HG03521 (cell line): ENCODE measurements at regions not wholly inside any gene's neighbourhood (a gene's known extent, or its start where the extent isn't known, plus 50 kb on each side); places are given as distances from the start of the nearest gene placed in this dataset.

Source experiments
- ATAC-seq: cut with Tn5 transposase; IDR thresholded peaks from one replicate; pipeline ENCODE4 v1.9.1; 2021; ENCODE audit warnings: mild to moderate bottlenecking, moderate library complexity; ENCODE audit not compliant: unreplicated experiment

DNA sequence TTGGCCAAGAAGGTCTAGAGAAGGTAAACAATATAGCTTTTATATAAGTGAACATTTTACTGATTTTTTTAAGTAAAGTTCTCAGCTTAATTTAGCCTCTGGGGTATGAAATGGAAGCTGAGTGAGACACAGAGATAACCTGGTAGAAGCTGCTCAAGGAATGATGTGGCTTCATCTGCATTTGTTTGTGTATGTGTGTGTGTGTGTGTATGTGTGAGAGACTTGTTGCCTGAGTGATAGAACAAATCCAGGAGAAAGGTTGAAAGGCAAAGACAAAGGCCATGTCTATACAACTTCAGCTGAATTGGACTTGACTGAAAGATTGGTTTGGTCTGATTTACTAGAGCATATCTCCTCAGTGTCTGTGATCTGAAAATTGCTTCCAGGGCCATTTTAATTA, 63.6 kb downstream of the PCDH7 start:
- no peak for ATAC-seq

- ATAC-seq: no peak
Observed at GRCh38 chr4:30789219-30789671, 69.1 kb downstream of the PCDH7 start.

DNA sequence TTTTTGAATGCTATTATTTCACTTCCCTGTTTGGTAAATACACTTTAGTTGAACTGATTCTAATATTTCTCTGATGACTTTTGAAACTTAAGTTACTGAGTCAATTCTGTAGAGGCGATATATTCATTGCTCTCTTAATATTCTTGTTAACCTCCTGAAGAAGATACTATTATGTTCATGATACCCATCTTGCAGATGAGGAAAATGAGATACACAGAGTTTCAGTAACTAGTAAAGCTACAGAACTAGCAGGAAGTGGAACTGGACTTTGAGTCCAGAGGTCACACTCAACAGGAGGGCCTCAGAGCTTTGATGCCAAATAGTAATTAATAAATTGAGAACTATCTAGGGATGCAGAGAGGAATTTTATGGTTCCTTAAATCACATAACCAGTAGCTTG, 70.0 kb downstream of the PCDH7 start:
- no peak for ATAC-seq

DNA sequence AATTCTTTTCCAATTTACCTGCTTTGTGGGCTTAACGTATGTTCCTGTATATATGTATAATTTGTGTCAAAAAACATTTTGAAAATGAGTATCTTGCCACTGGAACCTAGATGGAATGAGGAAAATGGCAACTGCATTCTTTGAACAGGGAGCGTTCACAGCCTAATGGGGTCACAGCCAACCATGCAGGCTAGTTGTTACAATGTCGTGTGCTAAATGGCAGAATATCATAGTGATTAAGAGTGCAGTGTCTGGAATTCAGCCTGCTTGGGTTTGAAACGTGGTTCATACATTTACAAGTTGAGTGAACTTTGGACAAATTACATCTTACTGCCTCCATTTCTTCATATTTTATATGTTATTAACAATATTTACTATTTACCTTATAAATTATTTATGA, 70.8 kb downstream of the PCDH7 start:
- no peak for ATAC-seq

- no peak for ATAC-seq
Observed at GRCh38 chr4:30792601-30793000, 72.4 kb downstream of the PCDH7 start.

DNA sequence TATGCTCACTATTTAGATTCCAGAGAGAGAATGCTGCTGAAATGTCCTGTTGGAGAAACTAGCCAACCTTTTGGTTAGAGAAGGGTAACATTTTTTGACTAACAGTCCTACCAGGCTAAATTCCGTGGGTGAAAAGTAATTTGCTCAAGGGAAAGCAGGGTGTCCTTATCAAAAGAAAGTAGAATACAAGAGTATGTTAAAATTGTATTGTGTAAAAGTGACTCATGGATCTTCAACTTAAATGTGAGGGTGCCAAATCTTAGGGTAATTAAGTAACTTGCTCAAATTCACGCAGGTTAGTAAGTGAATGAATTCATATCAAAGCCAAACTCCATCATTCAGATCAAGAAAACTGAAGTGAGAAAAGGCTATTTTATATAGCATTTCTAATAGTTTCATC, 81.7 kb downstream of the PCDH7 start:
- ATAC-seq: no peak

DNA sequence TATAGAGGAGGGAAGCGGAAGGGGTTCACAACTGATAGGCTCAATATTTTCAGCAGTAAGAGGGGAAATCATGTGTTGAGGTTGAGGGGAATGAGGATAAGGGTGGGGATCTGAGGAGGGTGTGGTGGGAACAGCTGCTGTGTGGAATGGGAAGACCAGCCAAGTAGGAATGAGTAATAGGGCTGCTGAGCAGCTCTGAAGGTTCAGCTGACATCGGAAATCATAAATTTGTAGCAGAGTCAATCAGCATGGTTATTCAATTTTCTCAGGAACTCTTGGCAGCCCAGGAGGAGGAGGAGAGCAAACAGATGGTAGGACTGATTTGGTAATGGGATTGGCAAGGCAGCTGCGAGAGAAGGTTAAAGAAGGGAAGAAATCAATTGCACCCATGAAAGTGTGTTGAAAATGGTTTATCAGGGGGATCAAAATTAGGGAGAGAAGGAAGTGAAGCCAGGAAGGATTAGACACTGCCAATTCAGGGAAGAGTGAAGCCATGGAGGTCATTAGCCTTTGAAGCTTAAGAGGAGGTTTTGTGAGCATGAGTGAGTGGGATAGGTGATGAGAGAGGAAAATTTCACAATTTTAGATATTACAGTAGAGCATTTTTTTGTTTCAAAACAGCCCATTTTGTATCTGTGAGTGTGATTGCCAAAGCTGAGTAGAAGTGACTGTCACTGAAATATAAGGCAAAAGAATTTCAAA, 82.6 kb downstream of the PCDH7 start:
- ATAC-seq: no peak

DNA sequence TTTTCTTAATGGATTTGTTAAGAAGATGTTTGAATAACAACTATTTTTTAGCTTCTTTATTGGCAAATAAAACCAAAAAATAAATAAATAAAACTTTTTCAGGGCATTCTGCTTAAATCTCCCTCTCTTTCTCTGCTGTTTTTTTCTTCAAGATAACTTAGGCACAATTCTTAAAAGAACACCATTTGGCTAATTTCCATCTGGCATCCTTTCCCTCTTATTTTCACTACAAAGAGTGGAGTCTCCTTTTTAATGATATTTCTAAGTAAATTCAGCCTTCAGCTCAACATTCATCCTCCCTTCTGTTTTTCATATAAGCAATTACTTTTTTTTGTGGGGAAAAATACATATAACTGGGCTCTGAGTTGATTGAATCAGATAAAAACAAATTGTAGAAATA, 88.1 kb downstream of the PCDH7 start:
- no peak for ATAC-seq

- no peak for ATAC-seq
Observed at GRCh38 chr4:30811296-30811695, 91.1 kb downstream of the PCDH7 start.

- ATAC-seq: no peak
Observed at GRCh38 chr4:30815685-30816084, 95.5 kb downstream of the PCDH7 start.

GRCh38 chr4:30817447-30817846, 97.3 kb downstream of the PCDH7 start:
- ATAC-seq: no peak

DNA sequence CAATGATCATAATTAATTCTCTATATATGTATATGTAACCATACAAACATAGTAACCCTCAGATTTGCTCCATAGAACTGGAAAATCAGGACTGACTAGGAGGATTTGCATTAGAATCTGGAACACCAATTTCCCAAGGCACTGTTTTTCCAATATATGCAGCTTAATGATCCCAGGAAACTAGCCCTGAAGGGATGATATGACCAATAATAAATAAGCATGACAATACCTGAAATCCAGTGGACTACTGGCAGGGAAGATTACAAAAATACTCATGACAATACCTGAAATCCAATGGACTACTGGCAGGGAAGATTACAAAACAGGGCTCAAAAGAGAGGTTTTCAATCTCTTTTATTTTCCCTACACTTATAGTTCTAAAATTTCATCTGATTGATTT, 98.4 kb downstream of the PCDH7 start:
- ATAC-seq: no peak

GRCh38 chr4:30821275-30821674, 101.1 kb downstream of the PCDH7 start:
- ATAC-seq: no peak

- no peak for ATAC-seq
Observed at GRCh38 chr4:30821859-30822612, 101.9 kb downstream of the PCDH7 start.

GRCh38 chr4:30822911-30823551, 102.9 kb downstream of the PCDH7 start:
- no peak for ATAC-seq

- no peak for ATAC-seq
Observed at GRCh38 chr4:30825008-30825770, 105.0 kb downstream of the PCDH7 start.

GRCh38 chr4:30828264-30828926, 108.2 kb downstream of the PCDH7 start:
- no peak for ATAC-seq

DNA sequence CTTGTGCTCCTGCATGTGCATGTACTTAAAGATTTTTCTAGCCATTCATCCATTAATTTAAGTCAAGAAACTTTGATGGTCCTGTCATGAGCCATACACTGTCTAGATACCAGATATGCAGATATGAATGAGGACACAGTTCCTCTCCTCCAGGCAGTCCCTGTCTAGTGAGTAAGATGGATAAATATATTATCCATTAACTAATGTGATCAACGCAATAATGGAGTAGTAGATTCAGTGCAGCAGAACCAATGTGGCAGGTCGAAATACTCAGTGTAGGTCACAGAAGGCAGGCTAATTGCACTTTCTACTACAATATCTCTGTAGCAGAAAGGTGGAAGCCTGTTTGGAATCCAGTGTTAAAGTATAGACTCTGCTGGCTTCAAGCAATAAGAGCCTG, 112.5 kb downstream of the PCDH7 start:
- ATAC-seq: no peak

- no peak for ATAC-seq
Observed at GRCh38 chr4:30833206-30833605, 113.0 kb downstream of the PCDH7 start.

- ATAC-seq: no peak
Observed at GRCh38 chr4:30835044-30835443, 114.9 kb downstream of the PCDH7 start.

GRCh38 chr4:30836231-30836630, 116.1 kb downstream of the PCDH7 start:
- ATAC-seq: no peak
